H9 (cell line): ENCODE measurements at regions not wholly inside any gene's neighbourhood (a gene's known extent, or its start where the extent isn't known, plus 50 kb on each side); places are given as distances from the start of the nearest gene placed in this dataset.

Experiments
- DNase-seq: peaks from one replicate; pipeline ENCODE4 v3.0.0-alpha.2; 2017
- H2AFZ ChIP-seq: one replicate; pipeline ENCODE4 v1.6.1; 2013; ENCODE audit warnings: mild to moderate bottlenecking, low read length, control low read depth, moderate library complexity
- H2AK5ac ChIP-seq: 2 replicates; pipeline ENCODE4 v1.6.1; 2013; ENCODE audit warnings: low read length, control low read depth, mixed read lengths; ENCODE audit not compliant: insufficient read length
- H2BK120ac ChIP-seq: one replicate; pipeline ENCODE4 v1.6.1; 2013; ENCODE audit warnings: low read depth, mild to moderate bottlenecking, low read length, control low read depth, inconsistent platforms; ENCODE audit not compliant: poor library complexity, severe bottlenecking
- H2BK12ac ChIP-seq: 2 replicates; pipeline ENCODE4 v1.6.1; 2013; ENCODE audit warnings: low read length, control low read depth, mixed read lengths, low read depth; ENCODE audit not compliant: insufficient read length
- H2BK15ac ChIP-seq: 2 replicates; pipeline ENCODE4 v1.6.1; 2013; ENCODE audit warnings: low read depth, low read length, control low read depth
- H2BK20ac ChIP-seq: one replicate; pipeline ENCODE4 v1.6.1; 2013; ENCODE audit warnings: low read depth, mild to moderate bottlenecking, low read length, control low read depth, inconsistent platforms; ENCODE audit not compliant: poor library complexity, severe bottlenecking
- H2BK5ac ChIP-seq: 2 replicates; pipeline ENCODE4 v1.6.1; 2013; ENCODE audit warnings: low read length, control low read depth, mixed read lengths; ENCODE audit not compliant: insufficient read length
- H3K14ac ChIP-seq: 2 replicates; pipeline ENCODE4 v1.6.1; 2013; ENCODE audit warnings: low read length, control low read depth; ENCODE audit not compliant: insufficient read depth
- H3K18ac ChIP-seq: 2 replicates; pipeline ENCODE4 v1.6.1; 2013; ENCODE audit warnings: low read depth, mild to moderate bottlenecking, mixed read lengths, low read length, control low read depth; ENCODE audit not compliant: insufficient read length
- H3K23ac ChIP-seq: 2 replicates; pipeline ENCODE4 v1.6.1; 2013; ENCODE audit warnings: low read length, control low read depth, mixed read lengths, low read depth; ENCODE audit not compliant: insufficient read length
- H3K23me2 ChIP-seq: 2 replicates; pipeline ENCODE4 v1.6.1; 2013; ENCODE audit warnings: low read depth, mild to moderate bottlenecking, mixed read lengths, low read length, control low read depth; ENCODE audit not compliant: insufficient read length, poor library complexity, severe bottlenecking
- H3K27ac ChIP-seq: 2 replicates; pipeline ENCODE4 v1.5.1; 2013; ENCODE audit warnings: low read length, control low read depth, mixed read lengths, low read depth; ENCODE audit not compliant: insufficient read length
- H3K27me3 ChIP-seq: 2 replicates; pipeline ENCODE4 v1.6.1; 2013; ENCODE audit warnings: low read length, control low read depth, inconsistent platforms; ENCODE audit not compliant: insufficient read depth
- H3K4ac ChIP-seq: 2 replicates; pipeline ENCODE4 v1.6.1; 2013; ENCODE audit warnings: low read depth, mild to moderate bottlenecking, control low read depth, inconsistent platforms, low read length, moderate library complexity
- H3K4me1 ChIP-seq: 2 replicates; pipeline ENCODE4 v1.6.1; 2013; ENCODE audit warnings: low read length, control low read depth, inconsistent platforms; ENCODE audit not compliant: insufficient read depth
- H3K4me2 ChIP-seq: 2 replicates; pipeline ENCODE4 v1.6.1; 2013; ENCODE audit warnings: low read length, control low read depth, mixed read lengths; ENCODE audit not compliant: insufficient read length, insufficient read depth
- H3K56ac ChIP-seq: 2 replicates; pipeline ENCODE4 v1.6.1; 2013; ENCODE audit warnings: low read depth, mild to moderate bottlenecking, mixed read lengths, low read length, control low read depth; ENCODE audit not compliant: insufficient read length
- H3K79me1 ChIP-seq: 2 replicates; pipeline ENCODE4 v1.6.1; 2013; ENCODE audit warnings: low read depth, mild to moderate bottlenecking, moderate library complexity, low read length, control low read depth, inconsistent platforms; ENCODE audit not compliant: insufficient read depth, poor library complexity, severe bottlenecking
- H3K79me2 ChIP-seq: 2 replicates; pipeline ENCODE4 v1.6.1; 2013; ENCODE audit warnings: low read length, control low read depth, inconsistent platforms; ENCODE audit not compliant: insufficient read depth
- H3K9ac ChIP-seq: 2 replicates; pipeline ENCODE4 v1.6.1; 2013; ENCODE audit warnings: low read length, control low read depth, mixed read lengths; ENCODE audit not compliant: insufficient read length; ENCODE audit errors: extremely low read depth
- H3K9me3 ChIP-seq: one replicate; pipeline ENCODE4 v1.6.1; 2013; ENCODE audit warnings: low read depth, low read length, inconsistent platforms; ENCODE audit not compliant: control insufficient read depth
- H3T11ph ChIP-seq: one replicate; pipeline ENCODE4 v1.6.1; 2013; ENCODE audit warnings: mild to moderate bottlenecking, low read length, control low read depth, inconsistent platforms
- H4K20me1 ChIP-seq: one replicate; pipeline ENCODE4 v1.6.1; 2013; ENCODE audit not compliant: control insufficient read depth, insufficient read length, insufficient read depth
- H4K5ac ChIP-seq: 2 replicates; pipeline ENCODE4 v1.6.1; 2013; ENCODE audit warnings: low read depth, mild to moderate bottlenecking, mixed read lengths, low read length, control low read depth; ENCODE audit not compliant: insufficient read length
- H4K8ac ChIP-seq: replicated peaks from 2 replicates; pipeline ENCODE4 v1.6.1; 2013; ENCODE audit warnings: low read length, control low read depth, mixed read lengths, low read depth; ENCODE audit not compliant: insufficient read length
- H4K91ac ChIP-seq: 2 replicates; pipeline ENCODE4 v1.6.1; 2013; ENCODE audit warnings: low read depth, mild to moderate bottlenecking, moderate library complexity, mixed read lengths, low read length, control low read depth; ENCODE audit not compliant: insufficient read length
- H3K27ac Mint-ChIP-seq, 3 experiments: 2 replicates in 2 of 3; 3 replicates in 1 of 3; pipeline ENCODE4 v1.8.0; 2020 to 2021; ENCODE audit warnings: mixed read lengths in 3 of 3, mild to moderate bottlenecking in 1 of 3, moderate library complexity in 1 of 3
- H3K27me3 Mint-ChIP-seq: 2 replicates; pipeline ENCODE4 v1.8.0; 2021; ENCODE audit warnings: low read depth, mild to moderate bottlenecking, moderate library complexity, mixed read lengths
- H3K36me3 Mint-ChIP-seq, 3 experiments: 2 replicates in 2 of 3; 3 replicates in 1 of 3; pipeline ENCODE4 v1.8.0; 2020 to 2021; ENCODE audit warnings: low read depth in 3 of 3, mixed read lengths in 3 of 3; ENCODE audit not compliant: insufficient read depth in 1 of 3
- H3K4me1 Mint-ChIP-seq, 2 experiments: 2 replicates each; pipeline ENCODE4 v1.8.0; 2020; ENCODE audit warnings: mixed read lengths in 2 of 2
- H3K4me3 Mint-ChIP-seq, 2 experiments: 2 replicates in 1 of 2; 3 replicates in 1 of 2; pipeline ENCODE4 v1.8.0; 2020 to 2021; ENCODE audit warnings: mild to moderate bottlenecking in 2 of 2, mixed read lengths in 2 of 2, moderate library complexity in 1 of 2
- H3K9me3 Mint-ChIP-seq, 2 experiments: 2 replicates in 1 of 2; 3 replicates in 1 of 2; pipeline ENCODE4 v1.8.0; 2020; ENCODE audit warnings: mild to moderate bottlenecking in 2 of 2, mixed read lengths in 2 of 2, moderate library complexity in 1 of 2
- CTCF ChIP-seq: fragments of 200-600 bp; sonication (generic); conservative IDR thresholded peaks from 3 replicates; pipeline ENCODE4 v1.8.0; 2021; ENCODE audit warnings: antibody characterized with exemption, mild to moderate bottlenecking
- WGBS: extraction: QIAGEN DNeasy Blood & Tissue Kit; methylation state at CpG from one replicate; pipeline ENCODE4 v1.1.7; 2013; ENCODE audit warnings: missing lambda C conversion rate, low lambda C conversion rate, mixed read lengths; ENCODE audit not compliant: insufficient read length; ENCODE audit errors: extremely low coverage; 5-methylcytosine and 5-hydroxymethylcytosine counted together

DNA sequence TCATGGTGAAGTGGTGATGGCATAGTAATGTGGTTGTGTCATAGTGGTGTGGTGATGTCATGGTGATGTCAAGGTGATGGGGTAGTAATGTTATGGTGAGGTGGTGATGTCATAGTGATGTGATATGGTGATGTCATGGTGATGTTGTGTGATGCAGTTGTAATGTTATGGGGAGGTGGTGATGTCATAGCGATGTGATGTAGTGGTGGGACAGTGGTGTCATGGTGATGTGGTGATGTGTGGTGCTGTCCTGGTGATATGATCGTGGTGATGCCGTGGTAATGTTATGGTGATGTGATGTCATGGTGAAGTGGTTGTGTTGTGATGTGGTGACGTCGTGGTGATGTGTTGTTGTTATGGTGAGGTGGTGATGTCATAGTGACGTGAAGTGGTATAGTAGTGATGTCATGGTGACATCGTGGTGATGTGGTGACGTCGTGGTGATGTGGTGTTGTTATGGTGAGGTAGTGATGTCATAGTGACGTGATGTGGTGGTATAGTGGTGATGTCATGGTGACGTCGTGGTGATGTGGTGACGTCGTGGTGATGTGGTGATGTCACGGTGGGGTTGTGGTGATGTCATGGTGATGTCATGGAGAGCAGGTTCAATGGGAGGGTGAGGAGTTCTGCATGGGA is 242.7 kb upstream of the MYT1L start:
- no peak overlapping the region for H2BK5ac ChIP-seq
- H3K56ac ChIP-seq, result peak overlapping the region; percentile 0
- H3K4me2 ChIP-seq, result no peak overlapping the region
- no peaks in the 10 kb centered on the region for H3K79me2 ChIP-seq
- no peaks in the 10 kb centered on the region for H3K4me1 ChIP-seq
- no peak overlapping the region for H3K9ac ChIP-seq
- H3K4me3 Mint-ChIP-seq, result no peak overlapping the region
- no peaks in the 10 kb centered on the region for H3K27me3 Mint-ChIP-seq
- H3K9me3 ChIP-seq, result peaks cover 4% of the 10 kb centered on the region
- no peaks in the 10 kb centered on the region for H4K20me1 ChIP-seq
- no peaks in the 10 kb centered on the region for H3K4me1 Mint-ChIP-seq
- no peaks in the 10 kb centered on the region for H3K23me2 ChIP-seq
- no peak overlapping the region for H2BK20ac ChIP-seq
- H3T11ph ChIP-seq, result no peak overlapping the region
- no peak overlapping the region for H2AFZ ChIP-seq
- no peak overlapping the region for H3K18ac ChIP-seq
- no peaks in the 10 kb centered on the region for H3K79me1 ChIP-seq
- H3K27me3 ChIP-seq, result no peaks in the 10 kb centered on the region
- no peak overlapping the region for H2AK5ac ChIP-seq
- H2BK15ac ChIP-seq, result no peak overlapping the region
- no peak overlapping the region for H2BK120ac ChIP-seq
- no peak overlapping the region for H3K4ac ChIP-seq
- no peak overlapping the region for H4K91ac ChIP-seq
- H3K36me3 Mint-ChIP-seq, result no peaks in the 10 kb centered on the region
- TF ChIP-seq CTCF, result no peak
- 100% methylated on average over 12 of the region's 15 CpGs for WGBS
- DNase-seq, result no peak
- no peak overlapping the region for H4K5ac ChIP-seq
- H4K8ac ChIP-seq, result no peak overlapping the region
- H3K9me3 Mint-ChIP-seq, result no peaks in the 10 kb centered on the region
- no peak overlapping the region for H3K27ac ChIP-seq
- no peak overlapping the region for H3K14ac ChIP-seq
- no peak overlapping the region for H2BK12ac ChIP-seq
- no peak overlapping the region for H3K27ac Mint-ChIP-seq
- H3K23ac ChIP-seq, result no peak overlapping the region
